Ascending aorta (tissue), 2 donors: ENCODE measurements at regions not wholly inside any gene's neighbourhood (a gene's known extent, or its start where the extent isn't known, plus 50 kb on each side); places are given as distances from the start of the nearest gene placed in this dataset.

Experiments
- DNase-seq, 2 donors: peaks; one replicate each; pipeline ENCODE4 v3.0.0-alpha.2; 2019; ENCODE audit warnings: low spot score in 2 of 2
- H3K27ac ChIP-seq, 2 donors: fragments of 200-600 bp; sonication (generic); one replicate each; pipeline ENCODE4 v1.5.1; 2016 to 2017; ENCODE audit warnings: mild to moderate bottlenecking in 1 of 2
- H3K27me3 ChIP-seq: fragments of 200-600 bp; sonication (generic); one replicate; pipeline ENCODE4 v1.5.1; 2017
- H3K36me3 ChIP-seq, 2 donors: fragments of 200-600 bp; sonication (generic); one replicate each; pipeline ENCODE4 v1.5.1; 2016
- H3K4me1 ChIP-seq, 2 donors: fragments of 200-600 bp; sonication (generic); one replicate each; pipeline ENCODE4 v1.5.1; 2016 to 2017; ENCODE audit warnings: mild to moderate bottlenecking in 1 of 2
- H3K4me3 ChIP-seq, 2 donors: fragments of 200-600 bp; sonication (generic); one replicate each; pipeline ENCODE4 v1.5.1; 2016 to 2017; ENCODE audit warnings: mild to moderate bottlenecking in 1 of 2
- H3K9me3 ChIP-seq, 2 donors: fragments of 200-600 bp; sonication (generic); one replicate each; pipeline ENCODE4 v1.5.1; 2016
- intact Hi-C: fragments of 100-400 bp; cut with DNase I; formaldehyde crosslinking; loops from one replicate; pipeline ENCODE4 v1.15.1; 2023
- TF ChIP-seq, protein P1 (sequence below), 3 experiments: fragments of 200-600 bp in 2 of 3; fragments of 450-650 bp in 1 of 3; sonication (generic) in 2 of 3; IDR thresholded peaks; one replicate each; pipeline ENCODE4 v1.5.1; 2016 to 2019; ENCODE audit warnings: antibody characterized with exemption in 3 of 3, mild to moderate bottlenecking in 1 of 3, moderate library complexity in 1 of 3

DNA sequence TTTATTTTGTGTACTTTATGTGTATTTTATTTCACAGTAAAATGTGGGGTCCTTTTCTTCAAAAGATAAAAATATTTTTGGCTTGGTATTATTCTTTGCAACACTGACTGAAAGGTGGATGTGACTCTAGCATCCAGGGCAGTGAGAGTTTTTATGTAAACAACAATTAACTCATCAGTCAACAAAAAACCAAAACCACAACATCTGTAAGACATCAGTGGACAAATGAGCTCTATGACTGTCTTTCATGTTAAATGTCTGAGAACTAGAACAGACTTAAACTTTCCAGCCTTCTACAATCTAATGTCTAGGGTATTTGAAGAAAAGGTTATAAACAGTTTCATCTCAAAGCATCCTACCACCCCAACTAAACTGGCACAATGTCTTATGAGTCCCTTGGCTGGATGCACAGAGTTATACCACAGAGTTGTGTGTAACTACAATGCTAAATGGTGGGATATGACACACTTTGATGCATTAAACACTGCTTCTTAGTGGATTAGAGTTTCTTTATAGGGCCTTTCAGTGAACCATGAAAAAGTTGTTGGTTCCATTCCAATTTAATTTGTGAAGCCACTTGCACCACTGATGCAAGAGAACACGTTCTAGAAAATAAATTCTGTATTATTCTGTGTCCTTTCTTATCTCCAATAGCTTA, 544.2 kb upstream of the KLF12 start:
- Histone ChIP-seq H3K4me3 (no peak overlapping the region), H3K36me3 (no peaks in the 10 kb centered on the region), H3K9me3 (no peaks in the 10 kb centered on the region), H3K27ac (no peak overlapping the region), H3K27me3 (no peaks in the 10 kb centered on the region), H3K4me1 (no peaks in the 10 kb centered on the region)
- intact Hi-C loops, result no loop called here
- TF ChIP-seq, protein P1, sequence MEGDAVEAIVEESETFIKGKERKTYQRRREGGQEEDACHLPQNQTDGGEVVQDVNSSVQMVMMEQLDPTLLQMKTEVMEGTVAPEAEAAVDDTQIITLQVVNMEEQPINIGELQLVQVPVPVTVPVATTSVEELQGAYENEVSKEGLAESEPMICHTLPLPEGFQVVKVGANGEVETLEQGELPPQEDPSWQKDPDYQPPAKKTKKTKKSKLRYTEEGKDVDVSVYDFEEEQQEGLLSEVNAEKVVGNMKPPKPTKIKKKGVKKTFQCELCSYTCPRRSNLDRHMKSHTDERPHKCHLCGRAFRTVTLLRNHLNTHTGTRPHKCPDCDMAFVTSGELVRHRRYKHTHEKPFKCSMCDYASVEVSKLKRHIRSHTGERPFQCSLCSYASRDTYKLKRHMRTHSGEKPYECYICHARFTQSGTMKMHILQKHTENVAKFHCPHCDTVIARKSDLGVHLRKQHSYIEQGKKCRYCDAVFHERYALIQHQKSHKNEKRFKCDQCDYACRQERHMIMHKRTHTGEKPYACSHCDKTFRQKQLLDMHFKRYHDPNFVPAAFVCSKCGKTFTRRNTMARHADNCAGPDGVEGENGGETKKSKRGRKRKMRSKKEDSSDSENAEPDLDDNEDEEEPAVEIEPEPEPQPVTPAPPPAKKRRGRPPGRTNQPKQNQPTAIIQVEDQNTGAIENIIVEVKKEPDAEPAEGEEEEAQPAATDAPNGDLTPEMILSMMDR (IDR thresholded peaks at IDR 0.05), result no peak
- DNase-seq, result no peak

DNA sequence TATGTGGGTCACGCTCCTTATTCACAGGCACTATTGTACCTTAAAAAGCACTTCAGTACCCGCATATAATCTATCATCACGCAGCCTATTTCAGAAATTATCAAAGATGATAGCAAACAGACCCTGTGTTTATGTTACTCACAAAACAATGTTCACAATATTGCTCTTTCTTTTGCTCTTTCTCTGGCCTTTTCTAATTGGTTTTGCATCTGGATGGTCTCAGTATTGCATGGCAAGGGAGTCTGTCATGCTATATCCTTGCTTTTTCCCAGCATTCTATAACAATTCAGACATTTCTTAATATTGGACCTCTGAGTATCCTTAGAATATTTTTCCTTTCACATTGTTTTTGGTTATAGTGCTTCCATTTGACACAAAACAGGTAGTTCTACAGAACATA, 541.8 kb upstream of the KLF12 start:
- Histone ChIP-seq H3K27ac (no peak overlapping the region), H3K36me3 (no peaks in the 10 kb centered on the region), H3K4me1 (no peaks in the 10 kb centered on the region), H3K4me3 (no peak overlapping the region), H3K27me3 (no peaks in the 10 kb centered on the region), H3K9me3 (no peaks in the 10 kb centered on the region)
- no peak for DNase-seq
- intact Hi-C loops, result no loop called here
- TF ChIP-seq, protein P1 (IDR thresholded peaks at IDR 0.05), result no peak

DNA sequence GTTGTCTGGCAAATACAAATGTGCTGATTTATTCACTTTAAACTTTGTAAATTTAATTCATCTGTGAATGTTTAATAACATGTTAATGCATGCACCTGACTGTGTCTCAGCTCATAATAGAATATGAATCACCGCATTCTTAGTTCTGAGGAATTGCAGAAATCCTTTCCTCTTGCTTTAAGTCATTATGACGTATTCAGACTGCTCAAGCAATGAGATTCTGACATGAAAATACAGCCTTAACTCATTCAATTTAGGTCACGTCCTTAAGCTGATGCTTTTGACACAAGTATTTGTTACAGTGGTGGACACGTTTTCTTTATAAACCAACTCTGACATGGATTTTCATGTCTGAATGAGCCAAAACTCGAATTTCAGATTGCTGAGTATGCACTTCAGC, 541.0 kb upstream of the KLF12 start:
- intact Hi-C loops, result no loop called here
- H3K27me3 ChIP-seq, result no peaks in the 10 kb centered on the region
- no peak overlapping the region for H3K27ac ChIP-seq
- H3K4me1 ChIP-seq, result no peaks in the 10 kb centered on the region
- no peak overlapping the region for H3K4me3 ChIP-seq
- no peaks in the 10 kb centered on the region for H3K9me3 ChIP-seq
- H3K36me3 ChIP-seq, result no peaks in the 10 kb centered on the region
- TF ChIP-seq, protein P1 (IDR thresholded peaks at IDR 0.05), result no peak
- no peak for DNase-seq

DNA sequence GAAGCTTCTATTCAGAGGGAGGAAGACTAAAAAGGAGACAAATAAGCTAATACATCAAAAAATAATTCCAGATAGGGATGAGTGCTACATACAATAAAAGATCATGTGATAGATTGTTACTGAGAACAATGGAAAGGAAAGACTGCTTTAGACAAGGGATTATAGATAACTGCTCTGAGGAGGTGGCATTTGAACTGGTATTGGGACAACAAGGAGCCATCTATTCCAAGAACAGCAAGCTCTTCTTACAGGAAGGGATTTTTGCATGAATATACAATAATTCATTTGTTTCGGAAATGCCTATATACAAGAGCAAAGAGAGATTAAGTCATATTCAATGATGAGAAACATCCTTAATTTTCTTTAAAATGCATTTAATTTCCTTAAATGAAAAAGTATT, 540.5 kb upstream of the KLF12 start:
- intact Hi-C loops, result no loop called here
- no peaks in the 10 kb centered on the region for H3K27me3 ChIP-seq
- no peaks in the 10 kb centered on the region for H3K9me3 ChIP-seq
- DNase-seq, result no peak
- H3K36me3 ChIP-seq, result no peaks in the 10 kb centered on the region
- no peak overlapping the region for H3K4me3 ChIP-seq
- no peaks in the 10 kb centered on the region for H3K4me1 ChIP-seq
- TF ChIP-seq, protein P1 (IDR thresholded peaks at IDR 0.05), result no peak
- H3K27ac ChIP-seq, result no peak overlapping the region

DNA sequence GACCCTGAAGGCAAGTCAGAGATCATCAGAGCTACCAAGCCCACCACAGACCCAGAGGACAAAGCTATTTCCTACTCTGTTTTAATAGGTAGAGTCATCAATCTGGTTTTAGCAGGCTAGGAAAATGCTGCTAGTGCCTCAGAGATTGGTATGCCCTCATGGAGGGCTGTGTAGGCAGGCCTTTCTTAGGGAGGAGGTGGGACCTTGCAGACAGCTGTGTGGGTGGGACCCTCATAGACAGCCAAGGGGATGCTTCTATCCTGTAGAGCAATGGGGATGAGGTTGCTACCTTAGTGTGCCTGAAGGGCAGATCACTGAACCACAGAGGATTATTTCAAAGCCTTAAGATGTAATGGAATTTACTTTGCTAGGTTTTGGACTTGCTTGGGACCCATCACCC, 534.9 kb upstream of the KLF12 start:
- TF ChIP-seq, protein P1 (IDR thresholded peaks at IDR 0.05), result no peak
- Histone ChIP-seq H3K4me1 (no peaks in the 10 kb centered on the region), H3K36me3 (no peaks in the 10 kb centered on the region), H3K4me3 (no peak overlapping the region), H3K27ac (no peak overlapping the region), H3K27me3 (no peaks in the 10 kb centered on the region), H3K9me3 (no peaks in the 10 kb centered on the region)
- intact Hi-C loops, result no loop called here
- DNase-seq, result no peak
